ENCODE measurements at regions not wholly inside any gene's neighbourhood (a gene's known extent, or its start where the extent isn't known, plus 50 kb on each side); places are given as distances from the start of the nearest gene placed in this dataset.

- TF ChIP-seq, protein P1, sequence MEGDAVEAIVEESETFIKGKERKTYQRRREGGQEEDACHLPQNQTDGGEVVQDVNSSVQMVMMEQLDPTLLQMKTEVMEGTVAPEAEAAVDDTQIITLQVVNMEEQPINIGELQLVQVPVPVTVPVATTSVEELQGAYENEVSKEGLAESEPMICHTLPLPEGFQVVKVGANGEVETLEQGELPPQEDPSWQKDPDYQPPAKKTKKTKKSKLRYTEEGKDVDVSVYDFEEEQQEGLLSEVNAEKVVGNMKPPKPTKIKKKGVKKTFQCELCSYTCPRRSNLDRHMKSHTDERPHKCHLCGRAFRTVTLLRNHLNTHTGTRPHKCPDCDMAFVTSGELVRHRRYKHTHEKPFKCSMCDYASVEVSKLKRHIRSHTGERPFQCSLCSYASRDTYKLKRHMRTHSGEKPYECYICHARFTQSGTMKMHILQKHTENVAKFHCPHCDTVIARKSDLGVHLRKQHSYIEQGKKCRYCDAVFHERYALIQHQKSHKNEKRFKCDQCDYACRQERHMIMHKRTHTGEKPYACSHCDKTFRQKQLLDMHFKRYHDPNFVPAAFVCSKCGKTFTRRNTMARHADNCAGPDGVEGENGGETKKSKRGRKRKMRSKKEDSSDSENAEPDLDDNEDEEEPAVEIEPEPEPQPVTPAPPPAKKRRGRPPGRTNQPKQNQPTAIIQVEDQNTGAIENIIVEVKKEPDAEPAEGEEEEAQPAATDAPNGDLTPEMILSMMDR (IDR thresholded peaks at IDR 0.05): no peak
- TF ChIP-seq RCOR1 (IDR thresholded peaks at IDR 0.05; ENCODE audit: low read depth, low read length) (no peak), EP300 (IDR thresholded peaks at IDR 0.05) (no peak)
Measured at GRCh38 chrX:3244203-3244743, 102.2 kb downstream of the MXRA5 start.

All from A549 (cell line).